ENCODE measurements at regions not wholly inside any gene's neighbourhood (a gene's known extent, or its start where the extent isn't known, plus 50 kb on each side); places are given as distances from the start of the nearest gene placed in this dataset.

GRCh38 chr6:47381036-47381435, 71.3 kb upstream of the TNFRSF21 start:
- intact Hi-C loops (cut with micrococcal nuclease), result no loop called here
- H3K27me3 Mint-ChIP-seq (ENCODE audit: insufficient read depth, unreplicated experiment), result no peaks in the 10 kb centered on the region
- DNase-seq (ENCODE audit: unreplicated experiment), result no peak
- H3K36me3 Mint-ChIP-seq (ENCODE audit: insufficient read depth, unreplicated experiment), result peaks cover 7% of the 10 kb centered on the region
- CTCF ChIA-PET, result interaction anchor here (0.7 to 0.9 kb wide), 2 partner anchors 11 to 283 kb away, joined by 3 to 4 read pairs; no protein-coding TSS in a partner anchor
- H3K9me3 Mint-ChIP-seq (ENCODE audit: unreplicated experiment), result peaks cover 26% of the 10 kb centered on the region
- no peak overlapping the region for H3K4me3 Mint-ChIP-seq (ENCODE audit: unreplicated experiment)
- H3K4me1 Mint-ChIP-seq (ENCODE audit: insufficient read depth, unreplicated experiment), result peaks cover 7% of the 10 kb centered on the region
- no TSS peak for BruUV-seq (replicated peaks)
- POLR2A ChIA-PET, result interaction anchor here (1.4 kb wide), 1 partner anchor 98 kb away, joined by 5 read pairs; no protein-coding TSS in a partner anchor
- H3K27ac Mint-ChIP-seq (ENCODE audit: low read depth, unreplicated experiment), result no peak overlapping the region
- TF ChIP-seq, protein P1, sequence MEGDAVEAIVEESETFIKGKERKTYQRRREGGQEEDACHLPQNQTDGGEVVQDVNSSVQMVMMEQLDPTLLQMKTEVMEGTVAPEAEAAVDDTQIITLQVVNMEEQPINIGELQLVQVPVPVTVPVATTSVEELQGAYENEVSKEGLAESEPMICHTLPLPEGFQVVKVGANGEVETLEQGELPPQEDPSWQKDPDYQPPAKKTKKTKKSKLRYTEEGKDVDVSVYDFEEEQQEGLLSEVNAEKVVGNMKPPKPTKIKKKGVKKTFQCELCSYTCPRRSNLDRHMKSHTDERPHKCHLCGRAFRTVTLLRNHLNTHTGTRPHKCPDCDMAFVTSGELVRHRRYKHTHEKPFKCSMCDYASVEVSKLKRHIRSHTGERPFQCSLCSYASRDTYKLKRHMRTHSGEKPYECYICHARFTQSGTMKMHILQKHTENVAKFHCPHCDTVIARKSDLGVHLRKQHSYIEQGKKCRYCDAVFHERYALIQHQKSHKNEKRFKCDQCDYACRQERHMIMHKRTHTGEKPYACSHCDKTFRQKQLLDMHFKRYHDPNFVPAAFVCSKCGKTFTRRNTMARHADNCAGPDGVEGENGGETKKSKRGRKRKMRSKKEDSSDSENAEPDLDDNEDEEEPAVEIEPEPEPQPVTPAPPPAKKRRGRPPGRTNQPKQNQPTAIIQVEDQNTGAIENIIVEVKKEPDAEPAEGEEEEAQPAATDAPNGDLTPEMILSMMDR (IDR thresholded peaks at IDR 0.05; ENCODE audit: unreplicated experiment), result no peak

- Mint-ChIP-seq H3K27me3 (ENCODE audit: insufficient read depth, unreplicated experiment) (no peaks in the 10 kb centered on the region), H3K9me3 (ENCODE audit: unreplicated experiment) (peaks cover 40% of the 10 kb centered on the region), H3K27ac (ENCODE audit: low read depth, unreplicated experiment) (no peak overlapping the region), H3K36me3 (ENCODE audit: insufficient read depth, unreplicated experiment) (peaks cover 7% of the 10 kb centered on the region), H3K4me3 (ENCODE audit: unreplicated experiment) (no peak overlapping the region), H3K4me1 (ENCODE audit: insufficient read depth, unreplicated experiment) (peaks cover 7% of the 10 kb centered on the region)
- BruUV-seq (replicated peaks), result no TSS peak
- intact Hi-C loops (cut with micrococcal nuclease), result no loop called here
- ChIA-PET CTCF (no interaction called here), POLR2A (no interaction called here)
- DNase-seq (ENCODE audit: unreplicated experiment), result no peak
- TF ChIP-seq, protein P1 (IDR thresholded peaks at IDR 0.05; ENCODE audit: unreplicated experiment), result no peak
Observed at GRCh38 chr6:47383360-47383759, 73.7 kb upstream of the TNFRSF21 start.

DNA sequence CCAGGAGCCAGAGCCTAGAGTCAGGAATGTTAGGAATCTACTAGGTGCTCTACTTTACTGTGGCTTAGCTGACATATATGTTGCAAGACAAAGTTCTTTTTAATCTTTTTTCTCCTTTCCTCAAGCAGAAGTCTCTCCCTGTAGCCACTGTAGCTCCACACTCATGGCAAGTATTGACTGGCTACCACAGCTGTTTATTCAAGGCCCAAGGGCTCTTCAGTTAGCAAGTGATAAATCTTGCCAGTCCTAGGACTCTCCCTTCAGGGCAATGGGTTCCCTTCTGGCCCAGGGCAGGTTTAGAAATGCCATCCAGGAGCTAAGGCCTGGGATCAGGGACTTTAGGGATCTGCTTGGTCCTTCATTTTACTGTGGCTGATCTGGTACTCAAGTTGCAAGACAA, 82.0 kb upstream of the TNFRSF21 start:
- TF ChIP-seq, protein P1 (IDR thresholded peaks at IDR 0.05; ENCODE audit: unreplicated experiment), result no peak
- no TSS peak for BruUV-seq (replicated peaks)
- H3K4me1 Mint-ChIP-seq (ENCODE audit: insufficient read depth, unreplicated experiment), result no peaks in the 10 kb centered on the region
- no peak for DNase-seq (ENCODE audit: unreplicated experiment)
- no peak overlapping the region for H3K27ac Mint-ChIP-seq (ENCODE audit: low read depth, unreplicated experiment)
- ChIA-PET CTCF (interaction anchor here (1.1 to 1.6 kb wide), 2 partner anchors 11 to 82 kb away, joined by 3 to 5 read pairs; partner anchors contain the start of gene TNFRSF21), POLR2A (no interaction called here)
- H3K9me3 Mint-ChIP-seq (ENCODE audit: unreplicated experiment), result peaks cover 20% of the 10 kb centered on the region
- no peaks in the 10 kb centered on the region for H3K27me3 Mint-ChIP-seq (ENCODE audit: insufficient read depth, unreplicated experiment)
- H3K36me3 Mint-ChIP-seq (ENCODE audit: insufficient read depth, unreplicated experiment), result no peaks in the 10 kb centered on the region
- H3K4me3 Mint-ChIP-seq (ENCODE audit: unreplicated experiment), result no peak overlapping the region
- intact Hi-C loops (cut with micrococcal nuclease), result no loop called here

DNA sequence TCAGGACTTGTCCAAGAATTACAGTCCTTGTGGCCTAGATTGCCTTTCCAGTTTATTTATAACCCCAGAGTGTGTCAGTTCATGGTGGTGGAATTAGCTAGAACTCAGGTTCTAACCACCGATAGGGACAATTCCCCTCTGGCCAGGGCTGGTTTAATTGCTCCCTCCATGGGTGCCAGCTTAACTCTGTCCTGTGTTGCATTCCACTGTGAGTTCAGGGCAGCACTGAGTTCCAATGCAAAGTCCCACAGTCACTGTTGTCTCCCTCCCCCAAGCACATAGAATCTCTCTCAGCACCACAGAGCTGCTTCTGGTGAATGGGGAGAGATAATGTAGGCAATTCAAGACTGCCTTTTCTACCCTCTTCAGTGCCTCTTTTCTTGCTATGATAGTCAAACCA, 82.5 kb upstream of the TNFRSF21 start:
- no peak overlapping the region for H3K27ac Mint-ChIP-seq (ENCODE audit: low read depth, unreplicated experiment)
- CTCF ChIA-PET, result interaction anchor here (1.1 kb wide), 1 partner anchor 11 kb away, joined by 3 read pairs; no protein-coding TSS in a partner anchor
- H3K9me3 Mint-ChIP-seq (ENCODE audit: unreplicated experiment), result peaks cover 14% of the 10 kb centered on the region
- TF ChIP-seq, protein P1 (IDR thresholded peaks at IDR 0.05; ENCODE audit: unreplicated experiment), result no peak
- DNase-seq (ENCODE audit: unreplicated experiment), result no peak
- H3K4me3 Mint-ChIP-seq (ENCODE audit: unreplicated experiment), result no peak overlapping the region
- no peaks in the 10 kb centered on the region for H3K4me1 Mint-ChIP-seq (ENCODE audit: insufficient read depth, unreplicated experiment)
- no peaks in the 10 kb centered on the region for H3K27me3 Mint-ChIP-seq (ENCODE audit: insufficient read depth, unreplicated experiment)
- no peaks in the 10 kb centered on the region for H3K36me3 Mint-ChIP-seq (ENCODE audit: insufficient read depth, unreplicated experiment)
- no TSS peak for BruUV-seq (replicated peaks)
- POLR2A ChIA-PET, result interaction anchor here (0.7 kb wide), 1 partner anchor 25 kb away, joined by 4 read pairs; no protein-coding TSS in a partner anchor
- intact Hi-C loops (cut with micrococcal nuclease), result no loop called here
